ENCODE measurements at regions not wholly inside any gene's neighbourhood (a gene's known extent, or its start where the extent isn't known, plus 50 kb on each side); places are given as distances from the start of the nearest gene placed in this dataset.
"Not testable (repeated sequence)": the region's sequence is repeated elsewhere in the genome, so short reads cannot be mapped to it uniquely, and the experiment has no call there.

GRCh38 chr14:51592836-51593235 lies 58.9 kb upstream of the FRMD6 start:
- no peak for DNase-seq
- H3K36me3 ChIP-seq = no peaks in the 10 kb centered on the region
- no peaks in the 10 kb centered on the region for H3K9me3 ChIP-seq (ENCODE audit: severe bottlenecking)
- TF ChIP-seq CTCF (IDR thresholded peaks at IDR 0.05; ENCODE audit: low read depth, low read length) = no peak
- no peaks in the 10 kb centered on the region for H3K27me3 ChIP-seq (ENCODE audit: insufficient read depth, low read depth, severe bottlenecking)
- no peak overlapping the region for H3K4me3 ChIP-seq (ENCODE audit: low read depth, low read length)
- H3K27ac ChIP-seq = no peak overlapping the region

DNA sequence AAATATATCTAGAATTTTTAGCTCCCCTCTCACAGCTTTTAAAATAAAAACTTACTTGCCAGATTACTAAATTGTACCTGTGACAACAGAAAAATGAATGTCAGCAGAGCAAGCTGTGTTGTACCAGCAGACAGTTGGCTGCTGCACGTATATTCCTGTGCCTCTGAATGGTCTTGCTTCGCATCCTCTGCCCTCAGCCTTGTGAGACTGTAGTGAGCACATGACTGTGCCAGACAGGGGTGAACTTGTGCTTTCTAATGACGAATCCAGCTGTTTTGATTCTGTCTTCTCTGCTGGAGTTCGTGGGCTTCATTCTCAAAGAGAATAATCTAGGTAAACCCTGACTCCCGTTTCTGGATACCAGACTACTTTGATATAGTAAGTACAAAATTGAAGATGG lies 58.3 kb upstream of the FRMD6 start:
- Histone ChIP-seq H3K27ac (no peak overlapping the region), H3K27me3 (ENCODE audit: insufficient read depth, low read depth, severe bottlenecking) (no peaks in the 10 kb centered on the region), H3K36me3 (no peaks in the 10 kb centered on the region), H3K9me3 (ENCODE audit: severe bottlenecking) (no peaks in the 10 kb centered on the region), H3K4me3 (ENCODE audit: low read depth, low read length) (no peak overlapping the region)
- TF ChIP-seq CTCF (IDR thresholded peaks at IDR 0.05; ENCODE audit: low read depth, low read length) = no peak
- no peak for DNase-seq

GRCh38 chr14:51595881-51596455 lies 55.7 kb upstream of the FRMD6 start:
- Histone ChIP-seq H3K27ac (no peak overlapping the region), H3K36me3 (no peaks in the 10 kb centered on the region), H3K4me3 (ENCODE audit: low read depth, low read length) (no peak overlapping the region), H3K27me3 (ENCODE audit: insufficient read depth, low read depth, severe bottlenecking) (no peaks in the 10 kb centered on the region), H3K9me3 (ENCODE audit: severe bottlenecking) (no peaks in the 10 kb centered on the region)
- DNase-seq = no peak
- TF ChIP-seq CTCF (IDR thresholded peaks at IDR 0.05; ENCODE audit: low read depth, low read length) = no peak

DNA sequence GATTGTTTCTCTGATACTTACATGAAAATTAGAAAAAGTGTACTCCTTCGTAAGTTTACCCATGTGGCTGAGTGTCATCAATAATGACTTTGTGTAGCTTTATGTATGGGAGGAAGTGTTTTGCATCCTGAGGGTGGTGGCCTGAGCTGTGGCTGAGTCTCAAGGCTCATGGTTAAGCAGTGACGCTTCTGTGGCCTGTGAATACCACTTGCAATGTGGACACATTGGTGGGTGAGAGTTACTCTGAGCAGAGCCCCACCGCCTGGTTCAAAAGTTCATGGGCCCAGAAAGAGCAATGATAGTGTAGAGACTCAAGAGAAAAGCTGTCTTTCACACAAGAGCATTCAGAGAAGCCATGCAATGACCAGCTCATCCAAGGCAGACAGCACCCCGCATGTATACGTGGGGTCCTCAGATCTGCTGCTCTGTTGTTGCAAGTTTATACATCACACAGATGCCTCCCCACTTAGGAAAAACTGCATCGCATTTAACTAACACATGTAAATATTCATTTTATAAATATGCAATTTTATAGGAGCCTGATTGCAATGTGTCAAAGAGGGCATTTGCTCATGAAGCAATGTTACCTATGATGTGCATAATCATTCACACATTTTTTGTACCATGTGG lies 55.1 kb upstream of the FRMD6 start:
- Histone ChIP-seq H3K27me3 (ENCODE audit: insufficient read depth, low read depth, severe bottlenecking) (no peaks in the 10 kb centered on the region), H3K9me3 (ENCODE audit: severe bottlenecking) (no peaks in the 10 kb centered on the region), H3K27ac (no peak overlapping the region), H3K4me3 (ENCODE audit: low read depth, low read length) (no peak overlapping the region), H3K36me3 (no peaks in the 10 kb centered on the region)
- no peak for TF ChIP-seq CTCF (IDR thresholded peaks at IDR 0.05; ENCODE audit: low read depth, low read length)
- no peak for DNase-seq

GRCh38 chr14:51597261-51598001 lies 54.3 kb upstream of the FRMD6 start:
- H3K36me3 ChIP-seq = no peaks in the 10 kb centered on the region
- H3K4me3 ChIP-seq (ENCODE audit: low read depth, low read length) = no peak overlapping the region
- no peaks in the 10 kb centered on the region for H3K9me3 ChIP-seq (ENCODE audit: severe bottlenecking)
- no peak for TF ChIP-seq CTCF (IDR thresholded peaks at IDR 0.05; ENCODE audit: low read depth, low read length)
- H3K27me3 ChIP-seq (ENCODE audit: insufficient read depth, low read depth, severe bottlenecking) = no peaks in the 10 kb centered on the region
- no peak overlapping the region for H3K27ac ChIP-seq
- no peak for DNase-seq

GRCh38 chr14:51598924-51599600 lies 52.6 kb upstream of the FRMD6 start:
- H3K9me3 ChIP-seq (ENCODE audit: severe bottlenecking); H3K27me3 ChIP-seq (ENCODE audit: insufficient read depth, low read depth, severe bottlenecking); H3K36me3 ChIP-seq; H3K27ac ChIP-seq; DNase-seq; H3K4me3 ChIP-seq (ENCODE audit: low read depth, low read length): not testable (repeated sequence)
